Thyroid gland (tissue), 4 donors: ENCODE measurements at regions not wholly inside any gene's neighbourhood (a gene's known extent, or its start where the extent isn't known, plus 50 kb on each side); places are given as distances from the start of the nearest gene placed in this dataset.

Experiments used
- DNase-seq, 2 donors: peaks; one replicate each; pipeline ENCODE4 v3.0.0-alpha.2; 2019
- H3K27ac ChIP-seq, 3 donors: fragments of 200-600 bp; sonication (generic); 1 replicate in 2 of 3; 2 replicates in 1 of 3; pipeline ENCODE4 v1.5.1; 2016 to 2019; ENCODE audit warnings: mild to moderate bottlenecking in 1 of 3, moderate library complexity in 1 of 3
- H3K27me3 ChIP-seq: fragments of 200-600 bp; sonication (generic); one replicate; pipeline ENCODE4 v1.5.1; 2019
- H3K36me3 ChIP-seq, 2 donors: fragments of 200-600 bp; sonication (generic); one replicate each; pipeline ENCODE4 v1.5.1; 2016 to 2019
- H3K4me1 ChIP-seq, 2 donors: fragments of 200-600 bp; sonication (generic); one replicate each; pipeline ENCODE4 v1.5.1; 2017 to 2019
- H3K4me3 ChIP-seq, 3 donors: fragments of 200-600 bp; sonication (generic); replicated peaks in 1 of 3; 1 replicate in 2 of 3; 2 replicates in 1 of 3; pipeline ENCODE4 v1.5.1; 2016; ENCODE audit warnings: mild to moderate bottlenecking in 1 of 3
- H3K9me3 ChIP-seq: fragments of 200-600 bp; sonication (generic); one replicate; pipeline ENCODE4 v1.5.1; 2017
- CTCF ChIP-seq, 6 experiments: fragments of 200-600 bp in 3 of 6; fragments of 450-650 bp in 3 of 6; sonication (generic) in 3 of 6; IDR thresholded peaks; one replicate each; pipeline ENCODE4 v1.5.1; 2016 to 2019; ENCODE audit warnings: antibody characterized with exemption in 6 of 6, mild to moderate bottlenecking in 2 of 6, inconsistent platforms in 1 of 6, moderate library complexity in 1 of 6
- POLR2A ChIP-seq, 2 donors: fragments of 450-650 bp; IDR thresholded peaks; one replicate each; pipeline ENCODE4 v1.6.1; 2017; ENCODE audit warnings: antibody characterized with exemption in 2 of 2, mild to moderate bottlenecking in 2 of 2, moderate library complexity in 1 of 2
- WGBS, 2 donors: methylation state at CpG; one replicate each; pipeline ENCODE4 v1.1.5; 2017; 5-methylcytosine and 5-hydroxymethylcytosine counted together
- intact Hi-C: fragments of 100-400 bp; cut with DNase I; formaldehyde crosslinking; loops from one replicate; pipeline ENCODE4 v1.15.1; 2023

- Histone ChIP-seq H3K27ac (no peak overlapping the region), H3K27me3 (no peaks in the 10 kb centered on the region), H3K36me3 (no peaks in the 10 kb centered on the region), H3K9me3 (no peaks in the 10 kb centered on the region), H3K4me3 (no peak overlapping the region), H3K4me1 (peaks cover 0 to 6% of the 10 kb centered on the region in 2 donors)
- WGBS, 2 donors, result 90 to 94% methylated on average over 7 to 12 of the region's 12 CpGs
- TF ChIP-seq POLR2A (IDR thresholded peaks at IDR 0.05), result no peak
- no peak for TF ChIP-seq CTCF (IDR thresholded peaks at IDR 0.05)
- no peak for DNase-seq
- intact Hi-C loops, result no loop called here
Measured at GRCh38 chr14:35998303-35998702, 172.2 kb downstream of the BRMS1L start.

GRCh38 chr14:35993684-35993960 is 167.5 kb downstream of the BRMS1L start:
- no peak for DNase-seq
- intact Hi-C loops, result no loop called here
- 74% methylated on average over 3 of the region's 3 CpGs for WGBS, 2 donors
- H3K36me3 ChIP-seq, result no peaks in the 10 kb centered on the region
- TF ChIP-seq POLR2A (IDR thresholded peaks at IDR 0.05) (no peak), CTCF (IDR thresholded peaks at IDR 0.05) (no peak)
- no peak overlapping the region for H3K4me3 ChIP-seq
- peak overlapping the region in 1 of 3 donors; percentile 61 for H3K27ac ChIP-seq
- peaks cover 14 to 19% of the 10 kb centered on the region in 2 donors for H3K4me1 ChIP-seq
- no peaks in the 10 kb centered on the region for H3K9me3 ChIP-seq
- no peaks in the 10 kb centered on the region for H3K27me3 ChIP-seq

GRCh38 chr14:35992816-35993683 is 166.9 kb downstream of the BRMS1L start:
- WGBS, 2 donors, result 61 to 63% methylated on average over 5 of the region's 5 CpGs
- Histone ChIP-seq H3K4me3 (no peak overlapping the region), H3K4me1 (peaks cover 14 to 19% of the 10 kb centered on the region in 2 donors), H3K9me3 (no peaks in the 10 kb centered on the region), H3K36me3 (no peaks in the 10 kb centered on the region), H3K27me3 (no peaks in the 10 kb centered on the region), H3K27ac (peak overlapping the region in 2 of 3 donors; percentile 11 to 61)
- peak; percentile 90 to 91 for DNase-seq
- TF ChIP-seq POLR2A (IDR thresholded peaks at IDR 0.05) (no peak), CTCF (IDR thresholded peaks at IDR 0.05) (no peak)
- intact Hi-C loops, result no loop called here

- intact Hi-C loops, result no loop called here
- peak; percentile 63 for DNase-seq
- no peak overlapping the region for H3K27ac ChIP-seq
Measured at GRCh38 chr14:35991356-35991755, 165.2 kb downstream of the BRMS1L start.

More at GRCh38 chr14:35991356-35991755, 165.2 kb downstream of the BRMS1L start:
- no peak for TF ChIP-seq CTCF (IDR thresholded peaks at IDR 0.05)
- no peak for TF ChIP-seq POLR2A (IDR thresholded peaks at IDR 0.05)
- no peak overlapping the region for H3K4me3 ChIP-seq
- no peaks in the 10 kb centered on the region for H3K36me3 ChIP-seq
- H3K27me3 ChIP-seq, result no peaks in the 10 kb centered on the region
- no peaks in the 10 kb centered on the region for H3K9me3 ChIP-seq
- peaks cover 14 to 19% of the 10 kb centered on the region in 2 donors for H3K4me1 ChIP-seq
